Activated B cell treated with CpG ODN at 0.5 μM for 24 hours (primary cell): ENCODE measurements at regions not wholly inside any gene's neighbourhood (a gene's known extent, or its start where the extent isn't known, plus 50 kb on each side); places are given as distances from the start of the nearest gene placed in this dataset.

ENCODE experiments used
- ATAC-seq: fragments of 200-7000 bp; cut with Tn5 transposase; one replicate; pipeline ENCODE4 v1.10.0; 2021; ENCODE audit warnings: low read depth, mild to moderate bottlenecking, moderate library complexity
- CTCF ChIA-PET: fragments of 350-600 bp; sonication (Branson Sonifier 250); formaldehyde crosslinking; loops from one replicate; lab custom pipeline; 2021; ENCODE audit warnings: antibody characterized with exemption; lab: Charles Lee
- POLR2A ChIA-PET: fragments of 350-600 bp; sonication (Branson Sonifier 250); formaldehyde crosslinking; loops from one replicate; lab custom pipeline; 2021; ENCODE audit warnings: antibody characterized with exemption; lab: Charles Lee
- DNase-seq: peaks from one replicate; pipeline ENCODE4 v3.0.0; 2022
- H3K27ac Mint-ChIP-seq: one replicate; pipeline ENCODE4 v1.8.0; 2020; ENCODE audit warnings: mixed read lengths
- H3K27me3 Mint-ChIP-seq: one replicate; pipeline ENCODE4 v1.8.0; 2021; ENCODE audit warnings: mixed read lengths
- H3K36me3 Mint-ChIP-seq: one replicate; pipeline ENCODE4 v1.8.0; 2021; ENCODE audit warnings: low read depth, mixed read lengths
- H3K4me1 Mint-ChIP-seq: one replicate; pipeline ENCODE4 v1.8.0; 2021; ENCODE audit warnings: mixed read lengths
- H3K4me3 Mint-ChIP-seq: one replicate; pipeline ENCODE4 v1.8.0; 2020; ENCODE audit warnings: mild to moderate bottlenecking, mixed read lengths
- H3K9me3 Mint-ChIP-seq: one replicate; pipeline ENCODE4 v1.8.0; 2020; ENCODE audit warnings: mixed read lengths
- CTCF ChIP-seq: fragments of 200-600 bp; IDR thresholded peaks from one replicate; pipeline ENCODE4 v1.8.0; 2022; ENCODE audit warnings: antibody characterized with exemption, mild to moderate bottlenecking
- intact Hi-C: fragments of 100-400 bp; cut with micrococcal nuclease; formaldehyde crosslinking; loops from one replicate; pipeline ENCODE4 v1.15.1; 2024

- no peak overlapping the region for H3K27ac Mint-ChIP-seq
- no peaks in the 10 kb centered on the region for H3K4me1 Mint-ChIP-seq
- H3K9me3 Mint-ChIP-seq: peaks cover 4% of the 10 kb centered on the region
- CTCF ChIA-PET: no interaction called here
- no peaks in the 10 kb centered on the region for H3K36me3 Mint-ChIP-seq
- intact Hi-C loops: no loop called here
- DNase-seq (no peak), ATAC-seq (no peak)
- H3K27me3 Mint-ChIP-seq: no peaks in the 10 kb centered on the region
- no peak for TF ChIP-seq CTCF
- H3K4me3 Mint-ChIP-seq: no peak overlapping the region
- POLR2A ChIA-PET: no interaction called here
Observed at GRCh38 chr9:73981405-73981804, 515.7 kb upstream of the RORB start.

GRCh38 chr9:73995836-73996235, 501.3 kb upstream of the RORB start:
- Mint-ChIP-seq H3K9me3 (no peaks in the 10 kb centered on the region), H3K4me3 (no peak overlapping the region), H3K4me1 (no peaks in the 10 kb centered on the region), H3K36me3 (no peaks in the 10 kb centered on the region), H3K27ac (no peak overlapping the region), H3K27me3 (no peaks in the 10 kb centered on the region)
- no peak for TF ChIP-seq CTCF
- ATAC-seq (no peak), DNase-seq (no peak)
- CTCF ChIA-PET: no interaction called here
- POLR2A ChIA-PET: no interaction called here
- intact Hi-C loops: no loop called here

- no peaks in the 10 kb centered on the region for H3K36me3 Mint-ChIP-seq
- POLR2A ChIA-PET: no interaction called here
Observed at GRCh38 chr9:73996844-73997243, 500.3 kb upstream of the RORB start.

GRCh38 chr9:74001382-74001781, 495.8 kb upstream of the RORB start:
- DNase-seq: no peak
- Mint-ChIP-seq H3K27me3 (no peaks in the 10 kb centered on the region), H3K36me3 (no peaks in the 10 kb centered on the region), H3K9me3 (no peaks in the 10 kb centered on the region), H3K4me3 (no peak overlapping the region), H3K4me1 (no peaks in the 10 kb centered on the region), H3K27ac (no peak overlapping the region)
- ATAC-seq: no peak
- intact Hi-C loops: no loop called here
- no peak for TF ChIP-seq CTCF
- POLR2A ChIA-PET: no interaction called here
- CTCF ChIA-PET: no interaction called here

More at GRCh38 chr9:73996844-73997243, 500.3 kb upstream of the RORB start:
- H3K4me1 Mint-ChIP-seq: no peaks in the 10 kb centered on the region
- no peak for ATAC-seq
- no peak overlapping the region for H3K4me3 Mint-ChIP-seq
- CTCF ChIA-PET: no interaction called here
- H3K27me3 Mint-ChIP-seq: no peaks in the 10 kb centered on the region
- DNase-seq: no peak
- intact Hi-C loops: no loop called here
- no peak overlapping the region for H3K27ac Mint-ChIP-seq
- H3K9me3 Mint-ChIP-seq: no peaks in the 10 kb centered on the region
- no peak for TF ChIP-seq CTCF

- Mint-ChIP-seq H3K4me1 (no peaks in the 10 kb centered on the region), H3K27ac (no peak overlapping the region), H3K27me3 (no peaks in the 10 kb centered on the region), H3K4me3 (no peak overlapping the region), H3K36me3 (no peaks in the 10 kb centered on the region), H3K9me3 (no peaks in the 10 kb centered on the region)
- CTCF ChIA-PET: no interaction called here
- POLR2A ChIA-PET: no interaction called here
- TF ChIP-seq CTCF: no peak
- DNase-seq: no peak
- intact Hi-C loops: no loop called here
- ATAC-seq: no peak
Observed at GRCh38 chr9:74006935-74007334, 490.2 kb upstream of the RORB start.
